MCF 10A (cell line): ENCODE measurements at regions not wholly inside any gene's neighbourhood (a gene's known extent, or its start where the extent isn't known, plus 50 kb on each side); places are given as distances from the start of the nearest gene placed in this dataset.

Experiments
- BruUV-seq: library from RNA; stranded (reverse); fragments of 400-500 nt; replicated peaks from 2 replicates; lab custom pipeline; 2021; lab: Mats Ljungman, UMichigan
- CTCF ChIA-PET: fragments of 300-600 bp; sonication (Branson Sonifier 250); formaldehyde crosslinking; extraction: SDS; loops from one replicate; lab custom pipeline; 2021; ENCODE audit warnings: antibody characterized with exemption, inconsistent platforms; lab: Yijun Ruan, JAX
- POLR2A ChIA-PET: fragments of 300-600, 350-650 bp; sonication (Branson Sonifier 250); formaldehyde crosslinking; extraction: SDS; loops from one replicate; lab custom pipeline; 2020; ENCODE audit warnings: antibody characterized with exemption, inconsistent platforms; lab: Yijun Ruan, JAX
- DNase-seq: peaks from one replicate; pipeline ENCODE4 v3.0.0-alpha.2; 2018; ENCODE audit not compliant: unreplicated experiment
- H3K27ac Mint-ChIP-seq: one replicate; pipeline ENCODE4 v1.8.0; 2022; ENCODE audit warnings: mild to moderate bottlenecking, low read depth, mixed read lengths; ENCODE audit not compliant: unreplicated experiment
- H3K27me3 Mint-ChIP-seq: one replicate; pipeline ENCODE4 v1.8.0; 2022; ENCODE audit warnings: mixed read lengths; ENCODE audit not compliant: insufficient read depth, unreplicated experiment
- H3K36me3 Mint-ChIP-seq: one replicate; pipeline ENCODE4 v1.8.0; 2022; ENCODE audit warnings: mild to moderate bottlenecking, moderate library complexity, mixed read lengths; ENCODE audit not compliant: insufficient read depth, unreplicated experiment
- H3K4me1 Mint-ChIP-seq: one replicate; pipeline ENCODE4 v1.8.0; 2022; ENCODE audit warnings: mixed read lengths; ENCODE audit not compliant: insufficient read depth, unreplicated experiment
- H3K4me3 Mint-ChIP-seq: one replicate; pipeline ENCODE4 v1.8.0; 2022; ENCODE audit warnings: mild to moderate bottlenecking, moderate library complexity, mixed read lengths; ENCODE audit not compliant: unreplicated experiment
- H3K9me3 Mint-ChIP-seq: one replicate; pipeline ENCODE4 v1.8.0; 2022; ENCODE audit warnings: mixed read lengths; ENCODE audit not compliant: unreplicated experiment
- intact Hi-C: fragments of 100-400 bp; cut with micrococcal nuclease; formaldehyde crosslinking; loops from 2 replicates; pipeline ENCODE4 v1.14.1; 2022
- TF ChIP-seq, protein P1 (sequence below): fragments of 200-600 bp; IDR thresholded peaks from one replicate; pipeline ENCODE4 v1.8.0; 2022; ENCODE audit warnings: antibody characterized with exemption, mild to moderate bottlenecking; ENCODE audit not compliant: unreplicated experiment

DNA sequence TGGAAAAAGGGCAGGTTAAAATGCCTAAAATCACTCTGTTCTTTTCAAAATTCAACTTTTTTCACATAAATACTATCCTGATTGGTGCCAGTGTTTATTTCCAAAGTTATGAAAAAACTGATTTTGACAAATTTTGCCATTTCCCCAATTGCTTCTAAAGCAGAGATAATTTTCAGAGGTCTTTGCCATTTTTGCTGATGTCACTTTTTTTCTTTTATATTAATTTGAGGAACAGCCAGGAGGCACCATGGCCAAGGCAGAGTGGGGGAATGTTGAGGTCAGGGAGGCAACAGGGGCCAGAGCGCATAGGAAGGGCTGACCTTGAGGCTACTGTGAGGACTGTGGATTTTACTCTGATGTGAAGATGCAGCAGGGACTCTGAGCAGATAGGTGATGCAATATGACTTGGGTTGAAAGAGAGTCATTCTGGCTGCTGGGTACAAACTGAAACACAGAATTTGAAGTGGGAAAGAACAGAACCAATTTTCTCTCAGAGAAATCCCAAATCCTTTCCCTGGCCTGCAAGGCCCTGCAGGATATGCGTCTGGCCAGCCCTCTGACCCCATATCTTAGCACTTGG lies 75.1 kb upstream of the LDAH start:
- Mint-ChIP-seq H3K27me3 (peaks cover 69% of the 10 kb centered on the region), H3K36me3 (no peaks in the 10 kb centered on the region), H3K4me1 (no peaks in the 10 kb centered on the region), H3K9me3 (no peaks in the 10 kb centered on the region), H3K4me3 (no peak overlapping the region), H3K27ac (no peak overlapping the region)
- CTCF ChIA-PET: no interaction called here
- TF ChIP-seq, protein P1, sequence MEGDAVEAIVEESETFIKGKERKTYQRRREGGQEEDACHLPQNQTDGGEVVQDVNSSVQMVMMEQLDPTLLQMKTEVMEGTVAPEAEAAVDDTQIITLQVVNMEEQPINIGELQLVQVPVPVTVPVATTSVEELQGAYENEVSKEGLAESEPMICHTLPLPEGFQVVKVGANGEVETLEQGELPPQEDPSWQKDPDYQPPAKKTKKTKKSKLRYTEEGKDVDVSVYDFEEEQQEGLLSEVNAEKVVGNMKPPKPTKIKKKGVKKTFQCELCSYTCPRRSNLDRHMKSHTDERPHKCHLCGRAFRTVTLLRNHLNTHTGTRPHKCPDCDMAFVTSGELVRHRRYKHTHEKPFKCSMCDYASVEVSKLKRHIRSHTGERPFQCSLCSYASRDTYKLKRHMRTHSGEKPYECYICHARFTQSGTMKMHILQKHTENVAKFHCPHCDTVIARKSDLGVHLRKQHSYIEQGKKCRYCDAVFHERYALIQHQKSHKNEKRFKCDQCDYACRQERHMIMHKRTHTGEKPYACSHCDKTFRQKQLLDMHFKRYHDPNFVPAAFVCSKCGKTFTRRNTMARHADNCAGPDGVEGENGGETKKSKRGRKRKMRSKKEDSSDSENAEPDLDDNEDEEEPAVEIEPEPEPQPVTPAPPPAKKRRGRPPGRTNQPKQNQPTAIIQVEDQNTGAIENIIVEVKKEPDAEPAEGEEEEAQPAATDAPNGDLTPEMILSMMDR: no peak
- no peak for DNase-seq
- POLR2A ChIA-PET: no interaction called here
- BruUV-seq: no TSS peak
- intact Hi-C loops: no loop called here

DNA sequence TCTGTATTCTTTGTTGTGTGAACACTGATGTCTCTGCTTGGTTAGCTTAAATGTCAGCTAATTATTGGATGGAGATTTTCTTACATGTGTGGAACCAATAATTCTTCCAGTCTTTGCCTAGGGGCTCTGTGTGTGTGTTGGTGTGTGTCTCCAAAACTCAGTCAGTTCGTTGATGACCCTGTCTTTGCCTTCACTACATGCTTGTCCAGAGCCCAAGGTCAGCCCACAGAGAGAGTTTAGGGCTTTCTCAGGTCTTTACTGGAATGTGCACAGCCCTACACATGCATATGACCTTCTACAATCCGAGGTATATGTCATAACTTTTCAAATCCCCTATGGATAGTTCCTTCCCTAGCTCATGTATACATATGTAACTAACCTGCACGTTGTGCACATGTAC lies 74.1 kb upstream of the LDAH start:
- Mint-ChIP-seq H3K36me3 (no peaks in the 10 kb centered on the region), H3K4me3 (no peak overlapping the region), H3K4me1 (no peaks in the 10 kb centered on the region), H3K27ac (no peak overlapping the region), H3K9me3 (no peaks in the 10 kb centered on the region), H3K27me3 (peaks cover 74% of the 10 kb centered on the region)
- BruUV-seq: no TSS peak
- intact Hi-C loops: no loop called here
- CTCF ChIA-PET: no interaction called here
- POLR2A ChIA-PET: no interaction called here
- TF ChIP-seq, protein P1: no peak
- no peak for DNase-seq

- BruUV-seq: no TSS peak
- intact Hi-C loops: no loop called here
- H3K36me3 Mint-ChIP-seq: no peaks in the 10 kb centered on the region
- no peak for DNase-seq
- H3K9me3 Mint-ChIP-seq: no peaks in the 10 kb centered on the region
- ChIA-PET POLR2A (no interaction called here), CTCF (interaction anchor here (0.7 kb wide), 1 partner anchor 19 kb away, joined by 3 read pairs; no protein-coding TSS in a partner anchor)
- TF ChIP-seq, protein P1: no peak
- H3K4me1 Mint-ChIP-seq: no peaks in the 10 kb centered on the region
- no peak overlapping the region for H3K4me3 Mint-ChIP-seq
- H3K27me3 Mint-ChIP-seq: peaks cover 11% of the 10 kb centered on the region
- H3K27ac Mint-ChIP-seq: no peak overlapping the region
These were observed 61.9 kb upstream of the LDAH start for GRCh38 chr2:20884829-20885228.

DNA sequence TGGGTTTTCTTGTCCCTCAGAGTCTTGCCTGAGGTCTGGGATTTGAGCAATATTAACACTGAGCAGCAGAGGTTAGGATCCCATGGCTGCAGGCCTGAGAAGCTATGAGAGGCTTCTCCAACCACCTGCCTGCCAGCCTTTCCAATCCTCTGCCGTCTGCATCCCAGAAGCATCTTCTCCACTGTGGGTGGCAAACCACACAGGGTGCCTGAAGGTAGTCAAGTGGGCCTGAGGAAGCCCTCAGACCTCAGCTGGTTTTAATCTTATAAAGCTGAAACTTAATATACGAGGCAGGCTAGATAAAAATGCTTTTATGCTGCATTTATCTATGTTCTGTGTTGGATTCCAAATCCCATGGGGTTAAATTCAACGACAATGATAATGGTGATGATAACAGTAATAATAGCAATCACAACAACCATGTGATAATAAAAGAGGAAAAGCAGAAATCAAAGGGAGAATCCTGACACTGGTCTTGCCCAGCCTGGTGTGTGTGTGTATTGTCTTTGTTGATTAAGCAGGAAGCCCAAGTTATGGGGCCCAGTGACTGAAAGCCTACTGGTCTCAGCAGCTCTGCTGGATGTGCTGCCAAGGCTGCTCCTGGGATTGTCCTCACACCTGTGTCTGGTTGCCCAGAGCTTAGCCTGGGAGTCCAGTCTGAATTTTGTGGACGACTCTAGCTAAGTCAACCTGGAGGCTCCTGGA lies 59.7 kb upstream of the LDAH start:
- Mint-ChIP-seq H3K27me3 (peaks cover 11% of the 10 kb centered on the region), H3K4me3 (no peak overlapping the region), H3K27ac (no peak overlapping the region), H3K4me1 (no peaks in the 10 kb centered on the region), H3K9me3 (no peaks in the 10 kb centered on the region), H3K36me3 (no peaks in the 10 kb centered on the region)
- TF ChIP-seq, protein P1: no peak
- DNase-seq: no peak
- no TSS peak for BruUV-seq
- intact Hi-C loops: no loop called here
- CTCF ChIA-PET: interaction anchor here (0.7 to 1.5 kb wide), 2 partner anchors 80 to 221 kb away, joined by 4 read pairs; no protein-coding TSS in a partner anchor
- POLR2A ChIA-PET: interaction anchor here (0.6 kb wide), 1 partner anchor 25 kb away, joined by 4 read pairs; no protein-coding TSS in a partner anchor
